ENCODE measurements at regions not wholly inside any gene's neighbourhood (a gene's known extent, or its start where the extent isn't known, plus 50 kb on each side); places are given as distances from the start of the nearest gene placed in this dataset.
A peak's percentile ranks its signal among the peaks of the same experiment; 100 is the strongest.

GRCh38 chr6:84284428-84285049, 57.1 kb upstream of the CEP162 start:
- no peak overlapping the region for H3K9ac ChIP-seq (ENCODE audit: insufficient read depth, low read depth, low read length)
- BruUV-seq (replicated peaks): no TSS peak
- no peak overlapping the region for H3K4me3 ChIP-seq (replicated peaks in 1 of 3; ENCODE audit: insufficient read depth in 1 of 3, low read depth in 2 of 3, low read length in 3 of 3)
- POLR2A ChIA-PET: no interaction called here
- intact Hi-C loops (cut with micrococcal nuclease; ENCODE audit: unreplicated experiment) (no loop called here), in situ Hi-C loops (cut with HindIII; ENCODE audit: extremely low pct_ligation_motif_present, low pct_unique_long_range_greater_than_20kb) (no loop called here)
- H3K4me2 ChIP-seq (ENCODE audit: low read depth, low read length): 0 out of 2 replicates have a peak overlapping the region, but pooled peaks have one; percentile 6
- FAIRE-seq (peak; percentile 34), DNase-seq (ENCODE audit: low spot score) (peak; percentile 3), ATAC-seq (peak; percentile 86)
- no peak overlapping the region for H3K27ac ChIP-seq (ENCODE audit: extremely low read length, insufficient read depth, low read length)
- no peak overlapping the region for H2AFZ ChIP-seq (ENCODE audit: low read length)
- TF ChIP-seq STAG1 (CRISPR knock-in tag; IDR thresholded peaks at IDR 0.05) (peak; percentile 48), CEBPG (CRISPR knock-in tag; IDR thresholded peaks at IDR 0.05) (peak; percentile 35; the same call in 1 of the 2 replicates), ZFP41 (CRISPR knock-in tag; IDR thresholded peaks at IDR 0.05; ENCODE audit: borderline replicate concordance) (no peak), CTCF (CRISPR knock-in tag; IDR thresholded peaks at IDR 0.05) (peak; percentile 55)
- H3K79me2 ChIP-seq (ENCODE audit: insufficient read depth, low read length): no peaks in the 10 kb centered on the region
- WGBS (ENCODE audit: low lambda C conversion rate): 35% methylated on average over 6 of the region's 6 CpGs
- H3K27me3 ChIP-seq (ENCODE audit: control insufficient read depth in 1 of 2, insufficient read depth in 2 of 2, low read length in 2 of 2): no peaks in the 10 kb centered on the region
- H4K20me1 ChIP-seq (ENCODE audit: insufficient read depth, low read length): no peaks in the 10 kb centered on the region
- H3K36me3 ChIP-seq (replicated peaks in 1 of 2; ENCODE audit: control insufficient read depth in 1 of 2, insufficient read depth in 2 of 2, low read length in 2 of 2): no peaks in the 10 kb centered on the region
- CTCF ChIA-PET (ENCODE audit: low intra/inter-chr PET ratio, low total read pairs): no interaction called here
- H3K9me3 ChIP-seq (ENCODE audit: low read length): peaks cover under 1% of the 10 kb centered on the region; the same call in 1 of the 2 replicates
- 0 out of 2 replicates have a peak, but pooled peaks cover 8% of the 10 kb centered on the region for H3K4me1 ChIP-seq (ENCODE audit: insufficient read depth, low read length)

GRCh38 chr6:84282550-84282949, 55.1 kb upstream of the CEP162 start:
- DNase-seq (ENCODE audit: low spot score): no peak
- H3K4me2 ChIP-seq (ENCODE audit: low read depth, low read length): no peak overlapping the region
- in situ Hi-C loops (cut with HindIII; ENCODE audit: extremely low pct_ligation_motif_present, low pct_unique_long_range_greater_than_20kb): no loop called here

More at GRCh38 chr6:84282550-84282949, 55.1 kb upstream of the CEP162 start:
- no peak overlapping the region for H3K4me3 ChIP-seq (replicated peaks in 1 of 3; ENCODE audit: insufficient read depth in 1 of 3, low read depth in 2 of 3, low read length in 3 of 3)
- no peaks in the 10 kb centered on the region for H3K27me3 ChIP-seq (ENCODE audit: control insufficient read depth in 1 of 2, insufficient read depth in 2 of 2, low read length in 2 of 2)
- TF ChIP-seq IRF2 (CRISPR knock-in tag; IDR thresholded peaks at IDR 0.05) (no peak), E2F5 (CRISPR knock-in tag; conservative IDR thresholded peaks at IDR 0.05) (no peak), ZBTB43 (CRISPR knock-in tag; conservative IDR thresholded peaks at IDR 0.05) (no peak), ZUFSP (CRISPR knock-in tag; IDR thresholded peaks at IDR 0.05; ENCODE audit: borderline replicate concordance) (no peak)
- H2AFZ ChIP-seq (ENCODE audit: low read length): no peak overlapping the region
- H3K9me3 ChIP-seq (ENCODE audit: low read length): no peaks in the 10 kb centered on the region
- ATAC-seq (no peak), FAIRE-seq (no peak)
- H3K27ac ChIP-seq (ENCODE audit: extremely low read length, insufficient read depth, low read length): no peak overlapping the region
- ChIA-PET POLR2A (no interaction called here), CTCF (ENCODE audit: low intra/inter-chr PET ratio, low total read pairs) (no interaction called here)
- H3K79me2 ChIP-seq (ENCODE audit: insufficient read depth, low read length): no peaks in the 10 kb centered on the region
- 0 out of 2 replicates have a peak, but pooled peaks cover 8% of the 10 kb centered on the region for H3K4me1 ChIP-seq (ENCODE audit: insufficient read depth, low read length)
- no TSS peak for BruUV-seq (replicated peaks)
- 39% methylated on average over 9 of the region's 10 CpGs for WGBS (ENCODE audit: low lambda C conversion rate)
- H4K20me1 ChIP-seq (ENCODE audit: insufficient read depth, low read length): no peaks in the 10 kb centered on the region
- no peaks in the 10 kb centered on the region for H3K36me3 ChIP-seq (replicated peaks in 1 of 2; ENCODE audit: control insufficient read depth in 1 of 2, insufficient read depth in 2 of 2, low read length in 2 of 2)
- H3K9ac ChIP-seq (ENCODE audit: insufficient read depth, low read depth, low read length): no peak overlapping the region
- intact Hi-C loops (cut with micrococcal nuclease; ENCODE audit: unreplicated experiment): no loop called here
